ENCODE measurements at regions not wholly inside any gene's neighbourhood (a gene's known extent, or its start where the extent isn't known, plus 50 kb on each side); places are given as distances from the start of the nearest gene placed in this dataset.
A peak's percentile ranks its signal among the peaks of the same experiment; 100 is the strongest.

DNA sequence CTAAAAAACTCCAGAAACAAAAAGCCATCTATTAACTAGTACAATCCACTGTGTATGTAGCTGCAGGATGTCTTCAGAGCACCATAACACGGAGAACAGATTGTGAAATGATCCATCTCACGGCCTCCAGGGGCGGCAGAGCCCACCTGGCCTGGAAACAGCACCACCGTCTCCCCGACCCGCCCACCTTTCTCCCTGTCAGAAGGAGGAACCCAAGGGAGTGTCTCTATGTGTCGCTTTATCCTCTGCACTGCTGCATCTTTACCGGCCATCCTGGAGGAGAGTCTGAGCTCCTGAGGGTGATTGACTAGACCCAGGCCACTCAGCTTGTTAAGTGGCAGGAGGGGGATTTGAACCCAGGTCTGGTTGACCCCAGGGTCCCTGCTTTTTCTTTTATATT lies 405.0 kb downstream of the MATN1 start:
- H3K9me3 ChIP-seq (ENCODE audit: control insufficient read depth in 4 of 4, low read length in 3 of 4), result peaks cover 0 to 5% (median under 1%) of the 10 kb centered on the region in 4 donors
- H3K36me3 ChIP-seq (ENCODE audit: control insufficient read depth in 4 of 4, insufficient read depth in 3 of 4, low read depth in 1 of 4, low read length in 3 of 4), result no peaks in the 10 kb centered on the region
- H3K27ac ChIP-seq (ENCODE audit: low read depth in 1 of 2, low read length in 2 of 2), result no peak overlapping the region
- 37% methylated on average over 8 of the region's 8 CpGs for WGBS
- H3K9ac ChIP-seq (ENCODE audit: low read depth in 1 of 2, low read length in 2 of 2), result no peak overlapping the region
- H3K4me1 ChIP-seq (ENCODE audit: control insufficient read depth in 4 of 4, insufficient read depth in 4 of 4, low read length in 3 of 4), result no peaks in the 10 kb centered on the region
- H3K27me3 ChIP-seq (ENCODE audit: control insufficient read depth in 4 of 4, insufficient read depth in 4 of 4, low read length in 3 of 4), result peaks cover 0 to 19% (median 0%) of the 10 kb centered on the region in 4 donors
- TF ChIP-seq TAF1 (conservative IDR thresholded peaks at IDR 0.05) (no peak), JUND (IDR thresholded peaks at IDR 0.05) (no peak), HNF4G (IDR thresholded peaks at IDR 0.05) (no peak), EGR1 (IDR thresholded peaks at IDR 0.05; ENCODE audit: low read depth in 2 of 2) (no peak)
- H3K4me3 ChIP-seq (ENCODE audit: low read depth in 1 of 3, low read length in 3 of 3), result no peak overlapping the region
- DNase-seq (ENCODE audit: low spot score), result no peak

DNA sequence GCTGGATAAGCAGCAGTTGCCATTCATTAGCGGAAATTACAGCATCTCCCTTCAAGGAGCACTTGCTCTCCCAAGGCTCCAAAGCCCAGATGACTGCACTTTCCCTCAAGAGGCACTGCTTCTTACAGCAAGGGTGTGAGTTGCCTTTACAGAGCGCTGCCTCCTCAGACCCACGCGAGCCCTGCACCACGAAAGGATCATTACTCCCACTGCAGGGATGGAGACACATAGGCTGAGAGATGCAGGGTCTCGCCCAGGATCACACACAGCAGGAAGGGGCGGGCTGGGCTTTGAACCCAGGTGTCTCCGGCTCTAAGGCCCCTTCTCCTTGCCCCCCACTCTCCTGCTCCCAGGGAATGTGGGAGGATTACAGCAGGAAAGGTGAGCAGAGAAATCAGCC lies 405.5 kb downstream of the MATN1 start:
- TF ChIP-seq, protein P1, sequence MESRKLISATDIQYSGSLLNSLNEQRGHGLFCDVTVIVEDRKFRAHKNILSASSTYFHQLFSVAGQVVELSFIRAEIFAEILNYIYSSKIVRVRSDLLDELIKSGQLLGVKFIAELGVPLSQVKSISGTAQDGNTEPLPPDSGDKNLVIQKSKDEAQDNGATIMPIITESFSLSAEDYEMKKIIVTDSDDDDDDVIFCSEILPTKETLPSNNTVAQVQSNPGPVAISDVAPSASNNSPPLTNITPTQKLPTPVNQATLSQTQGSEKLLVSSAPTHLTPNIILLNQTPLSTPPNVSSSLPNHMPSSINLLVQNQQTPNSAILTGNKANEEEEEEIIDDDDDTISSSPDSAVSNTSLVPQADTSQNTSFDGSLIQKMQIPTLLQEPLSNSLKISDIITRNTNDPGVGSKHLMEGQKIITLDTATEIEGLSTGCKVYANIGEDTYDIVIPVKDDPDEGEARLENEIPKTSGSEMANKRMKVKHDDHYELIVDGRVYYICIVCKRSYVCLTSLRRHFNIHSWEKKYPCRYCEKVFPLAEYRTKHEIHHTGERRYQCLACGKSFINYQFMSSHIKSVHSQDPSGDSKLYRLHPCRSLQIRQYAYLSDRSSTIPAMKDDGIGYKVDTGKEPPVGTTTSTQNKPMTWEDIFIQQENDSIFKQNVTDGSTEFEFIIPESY (IDR thresholded peaks at IDR 0.05), result no peak
- TF ChIP-seq, protein P2, sequence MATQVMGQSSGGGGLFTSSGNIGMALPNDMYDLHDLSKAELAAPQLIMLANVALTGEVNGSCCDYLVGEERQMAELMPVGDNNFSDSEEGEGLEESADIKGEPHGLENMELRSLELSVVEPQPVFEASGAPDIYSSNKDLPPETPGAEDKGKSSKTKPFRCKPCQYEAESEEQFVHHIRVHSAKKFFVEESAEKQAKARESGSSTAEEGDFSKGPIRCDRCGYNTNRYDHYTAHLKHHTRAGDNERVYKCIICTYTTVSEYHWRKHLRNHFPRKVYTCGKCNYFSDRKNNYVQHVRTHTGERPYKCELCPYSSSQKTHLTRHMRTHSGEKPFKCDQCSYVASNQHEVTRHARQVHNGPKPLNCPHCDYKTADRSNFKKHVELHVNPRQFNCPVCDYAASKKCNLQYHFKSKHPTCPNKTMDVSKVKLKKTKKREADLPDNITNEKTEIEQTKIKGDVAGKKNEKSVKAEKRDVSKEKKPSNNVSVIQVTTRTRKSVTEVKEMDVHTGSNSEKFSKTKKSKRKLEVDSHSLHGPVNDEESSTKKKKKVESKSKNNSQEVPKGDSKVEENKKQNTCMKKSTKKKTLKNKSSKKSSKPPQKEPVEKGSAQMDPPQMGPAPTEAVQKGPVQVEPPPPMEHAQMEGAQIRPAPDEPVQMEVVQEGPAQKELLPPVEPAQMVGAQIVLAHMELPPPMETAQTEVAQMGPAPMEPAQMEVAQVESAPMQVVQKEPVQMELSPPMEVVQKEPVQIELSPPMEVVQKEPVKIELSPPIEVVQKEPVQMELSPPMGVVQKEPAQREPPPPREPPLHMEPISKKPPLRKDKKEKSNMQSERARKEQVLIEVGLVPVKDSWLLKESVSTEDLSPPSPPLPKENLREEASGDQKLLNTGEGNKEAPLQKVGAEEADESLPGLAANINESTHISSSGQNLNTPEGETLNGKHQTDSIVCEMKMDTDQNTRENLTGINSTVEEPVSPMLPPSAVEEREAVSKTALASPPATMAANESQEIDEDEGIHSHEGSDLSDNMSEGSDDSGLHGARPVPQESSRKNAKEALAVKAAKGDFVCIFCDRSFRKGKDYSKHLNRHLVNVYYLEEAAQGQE (IDR thresholded peaks at IDR 0.05), result no peak
- TF ChIP-seq JUND (IDR thresholded peaks at IDR 0.05), result no peak
- TF ChIP-seq HNF4G (IDR thresholded peaks at IDR 0.05), result no peak
- TF ChIP-seq, protein P3, sequence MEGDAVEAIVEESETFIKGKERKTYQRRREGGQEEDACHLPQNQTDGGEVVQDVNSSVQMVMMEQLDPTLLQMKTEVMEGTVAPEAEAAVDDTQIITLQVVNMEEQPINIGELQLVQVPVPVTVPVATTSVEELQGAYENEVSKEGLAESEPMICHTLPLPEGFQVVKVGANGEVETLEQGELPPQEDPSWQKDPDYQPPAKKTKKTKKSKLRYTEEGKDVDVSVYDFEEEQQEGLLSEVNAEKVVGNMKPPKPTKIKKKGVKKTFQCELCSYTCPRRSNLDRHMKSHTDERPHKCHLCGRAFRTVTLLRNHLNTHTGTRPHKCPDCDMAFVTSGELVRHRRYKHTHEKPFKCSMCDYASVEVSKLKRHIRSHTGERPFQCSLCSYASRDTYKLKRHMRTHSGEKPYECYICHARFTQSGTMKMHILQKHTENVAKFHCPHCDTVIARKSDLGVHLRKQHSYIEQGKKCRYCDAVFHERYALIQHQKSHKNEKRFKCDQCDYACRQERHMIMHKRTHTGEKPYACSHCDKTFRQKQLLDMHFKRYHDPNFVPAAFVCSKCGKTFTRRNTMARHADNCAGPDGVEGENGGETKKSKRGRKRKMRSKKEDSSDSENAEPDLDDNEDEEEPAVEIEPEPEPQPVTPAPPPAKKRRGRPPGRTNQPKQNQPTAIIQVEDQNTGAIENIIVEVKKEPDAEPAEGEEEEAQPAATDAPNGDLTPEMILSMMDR (IDR thresholded peaks at IDR 0.05; ENCODE audit: low read depth, low read length, missing input control), result no peak
- TF ChIP-seq, protein P4, sequence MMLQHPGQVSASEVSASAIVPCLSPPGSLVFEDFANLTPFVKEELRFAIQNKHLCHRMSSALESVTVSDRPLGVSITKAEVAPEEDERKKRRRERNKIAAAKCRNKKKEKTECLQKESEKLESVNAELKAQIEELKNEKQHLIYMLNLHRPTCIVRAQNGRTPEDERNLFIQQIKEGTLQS (IDR thresholded peaks at IDR 0.05), result no peak
- no peak for TF ChIP-seq SP1 (IDR thresholded peaks at IDR 0.05)
- H3K9me3 ChIP-seq (ENCODE audit: control insufficient read depth in 4 of 4, low read length in 3 of 4), result peaks cover 0 to 5% (median under 1%) of the 10 kb centered on the region in 4 donors
- no peak overlapping the region for H3K9ac ChIP-seq (ENCODE audit: low read depth in 1 of 2, low read length in 2 of 2)
- H3K36me3 ChIP-seq (ENCODE audit: control insufficient read depth in 4 of 4, insufficient read depth in 3 of 4, low read depth in 1 of 4, low read length in 3 of 4), result no peaks in the 10 kb centered on the region
- no peak overlapping the region for H3K27ac ChIP-seq (ENCODE audit: low read depth in 1 of 2, low read length in 2 of 2)
- no peaks in the 10 kb centered on the region for H3K4me1 ChIP-seq (ENCODE audit: control insufficient read depth in 4 of 4, insufficient read depth in 4 of 4, low read length in 3 of 4)
- DNase-seq (ENCODE audit: low spot score), result no peak
- WGBS, result 67% methylated on average over 8 of the region's 8 CpGs
- peaks cover 0 to 17% (median 0%) of the 10 kb centered on the region in 4 donors for H3K27me3 ChIP-seq (ENCODE audit: control insufficient read depth in 4 of 4, insufficient read depth in 4 of 4, low read length in 3 of 4)
- H3K4me3 ChIP-seq (ENCODE audit: low read depth in 1 of 3, low read length in 3 of 3), result no peak overlapping the region

DNA sequence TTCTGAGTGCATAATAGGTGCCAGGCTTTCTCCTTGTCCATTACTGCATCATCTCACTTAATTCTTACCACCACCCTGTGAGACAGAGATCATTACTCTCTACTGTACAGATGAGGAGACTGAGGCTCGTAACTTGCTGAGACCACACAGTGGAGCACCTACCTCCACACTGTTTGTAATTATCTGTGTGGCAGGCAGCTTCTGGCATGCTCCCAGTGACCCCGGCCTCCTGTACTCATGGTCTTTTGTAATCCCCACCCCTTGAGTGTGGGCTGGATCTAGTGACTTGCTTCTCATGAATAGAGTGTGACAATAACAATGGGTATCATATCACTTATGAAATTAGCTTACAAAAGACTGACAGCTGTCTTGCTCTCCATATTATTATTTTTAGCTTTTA lies 407.3 kb downstream of the MATN1 start:
- DNase-seq (ENCODE audit: low spot score), result peak; percentile 9
- H3K4me3 ChIP-seq (ENCODE audit: low read depth in 1 of 3, low read length in 3 of 3), result no peak overlapping the region
- H3K9me3 ChIP-seq (ENCODE audit: control insufficient read depth in 4 of 4, low read length in 3 of 4), result peaks cover 0 to 5% (median under 1%) of the 10 kb centered on the region in 4 donors
- no peaks in the 10 kb centered on the region for H3K4me1 ChIP-seq (ENCODE audit: control insufficient read depth in 4 of 4, insufficient read depth in 4 of 4, low read length in 3 of 4)
- H3K27me3 ChIP-seq (ENCODE audit: control insufficient read depth in 4 of 4, insufficient read depth in 4 of 4, low read length in 3 of 4), result peaks cover 0 to 15% (median 0%) of the 10 kb centered on the region in 4 donors
- no peak for TF ChIP-seq FOXA2 (IDR thresholded peaks at IDR 0.05)
- no peak for TF ChIP-seq YY1 (IDR thresholded peaks at IDR 0.05)
- TF ChIP-seq, protein P3 (IDR thresholded peaks at IDR 0.05; ENCODE audit: low read depth, low read length, missing input control), result no peak
- H3K9ac ChIP-seq (ENCODE audit: low read depth in 1 of 2, low read length in 2 of 2), result no peak overlapping the region
- H3K27ac ChIP-seq (ENCODE audit: low read depth in 1 of 2, low read length in 2 of 2), result no peak overlapping the region
- no peaks in the 10 kb centered on the region for H3K36me3 ChIP-seq (ENCODE audit: control insufficient read depth in 4 of 4, insufficient read depth in 3 of 4, low read depth in 1 of 4, low read length in 3 of 4)
- WGBS, result 78% methylated on average over 2 of the region's 2 CpGs
